ENCODE measurements at regions not wholly inside any gene's neighbourhood (a gene's known extent, or its start where the extent isn't known, plus 50 kb on each side); places are given as distances from the start of the nearest gene placed in this dataset.
"Not testable (repeated sequence)": the region's sequence is repeated elsewhere in the genome, so short reads cannot be mapped to it uniquely, and the experiment has no call there.

DNA sequence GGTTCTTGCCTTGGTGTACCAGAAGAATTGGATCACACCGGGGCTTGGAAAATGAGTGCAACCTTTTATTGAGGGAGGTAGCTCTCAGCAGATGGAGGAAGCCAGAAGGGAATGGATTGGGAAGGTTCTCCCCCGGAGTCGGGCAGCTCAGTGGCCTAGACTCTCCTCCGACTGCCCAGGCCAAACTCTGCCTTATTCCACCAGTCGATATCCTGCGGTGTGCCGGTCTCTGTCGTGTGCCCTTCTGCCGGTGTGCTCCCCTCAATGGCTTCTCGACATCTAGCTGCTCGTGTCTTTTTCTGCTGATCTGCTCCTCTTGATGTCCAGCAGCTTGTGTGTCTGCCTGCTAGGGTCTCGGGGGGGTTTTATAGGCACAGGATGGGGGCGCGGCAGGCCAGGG lies 87.4 kb upstream of the CCL21 start:
- no peak overlapping the region for H2AFZ ChIP-seq (ENCODE audit: low read length, unreplicated experiment)

DNA sequence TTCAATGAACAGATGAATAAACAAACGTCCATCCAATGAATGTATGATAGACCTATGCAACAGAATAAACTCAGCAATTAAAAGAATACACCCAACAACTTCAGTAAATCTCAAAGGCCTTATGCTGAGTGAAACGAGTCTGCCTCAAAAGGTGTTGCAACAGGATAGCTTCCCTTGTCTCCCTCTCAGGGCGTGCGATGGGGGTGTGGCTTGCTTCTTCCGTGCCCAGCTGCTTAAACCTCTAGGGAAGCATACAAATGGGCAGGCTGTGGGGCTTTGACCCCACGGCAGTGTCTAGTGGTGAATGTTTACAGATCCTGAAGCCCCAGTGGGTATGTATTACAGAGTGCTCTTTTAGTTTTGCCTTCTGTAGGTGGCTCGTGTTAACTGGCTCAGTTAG lies 87.0 kb upstream of the CCL21 start:
- Histone ChIP-seq H3K27me3 (ENCODE audit: insufficient read depth, low read length) (peaks cover 80% of the 10 kb centered on the region), H3K27ac (ENCODE audit: low read depth, low read length) (no peak overlapping the region), H2AFZ (ENCODE audit: low read length, unreplicated experiment) (no peak overlapping the region), H3K4me3 (ENCODE audit: low read depth, low read length) (no peak overlapping the region), H3K36me3 (ENCODE audit: insufficient read depth, low read length) (no peaks in the 10 kb centered on the region), H3K79me2 (ENCODE audit: control insufficient read depth, insufficient read depth, low read length, unreplicated experiment) (no peaks in the 10 kb centered on the region), H3K4me1 (ENCODE audit: control insufficient read depth, insufficient read depth, low read length, unreplicated experiment) (no peaks in the 10 kb centered on the region)

More for the DNA sequence above, 87.4 kb upstream of the CCL21 start:
- H3K4me1 ChIP-seq (ENCODE audit: control insufficient read depth, insufficient read depth, low read length, unreplicated experiment), result no peaks in the 10 kb centered on the region
- H3K27ac ChIP-seq (ENCODE audit: low read depth, low read length), result no peak overlapping the region
- H3K36me3 ChIP-seq (ENCODE audit: insufficient read depth, low read length), result no peaks in the 10 kb centered on the region
- no peak overlapping the region for H3K4me3 ChIP-seq (ENCODE audit: low read depth, low read length)
- no peaks in the 10 kb centered on the region for H3K79me2 ChIP-seq (ENCODE audit: control insufficient read depth, insufficient read depth, low read length, unreplicated experiment)
- peaks cover 80% of the 10 kb centered on the region for H3K27me3 ChIP-seq (ENCODE audit: insufficient read depth, low read length)

DNA sequence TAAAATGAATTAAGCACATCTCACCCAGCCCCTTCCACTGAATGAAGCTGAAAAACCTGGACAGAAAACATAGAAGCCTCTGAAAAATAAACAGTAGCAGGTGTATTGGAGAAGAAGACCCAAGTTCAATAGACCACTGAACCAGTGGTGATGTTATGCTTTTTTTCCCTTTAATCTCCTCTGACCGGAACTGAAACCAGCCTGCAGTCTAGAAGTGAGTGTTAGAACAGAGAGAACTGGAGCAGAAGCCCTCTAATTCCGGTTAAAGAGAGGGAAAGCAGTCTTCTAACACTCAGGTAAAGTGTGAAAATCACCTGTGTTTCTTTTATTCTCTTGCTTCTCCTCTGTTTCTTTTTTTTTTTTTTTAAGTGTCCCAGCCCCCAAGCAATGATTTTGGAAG lies 83.5 kb upstream of the CCL21 start:
- H3K27ac ChIP-seq (ENCODE audit: low read depth, low read length), result no peak overlapping the region
- H3K79me2 ChIP-seq (ENCODE audit: control insufficient read depth, insufficient read depth, low read length, unreplicated experiment), result no peaks in the 10 kb centered on the region

DNA sequence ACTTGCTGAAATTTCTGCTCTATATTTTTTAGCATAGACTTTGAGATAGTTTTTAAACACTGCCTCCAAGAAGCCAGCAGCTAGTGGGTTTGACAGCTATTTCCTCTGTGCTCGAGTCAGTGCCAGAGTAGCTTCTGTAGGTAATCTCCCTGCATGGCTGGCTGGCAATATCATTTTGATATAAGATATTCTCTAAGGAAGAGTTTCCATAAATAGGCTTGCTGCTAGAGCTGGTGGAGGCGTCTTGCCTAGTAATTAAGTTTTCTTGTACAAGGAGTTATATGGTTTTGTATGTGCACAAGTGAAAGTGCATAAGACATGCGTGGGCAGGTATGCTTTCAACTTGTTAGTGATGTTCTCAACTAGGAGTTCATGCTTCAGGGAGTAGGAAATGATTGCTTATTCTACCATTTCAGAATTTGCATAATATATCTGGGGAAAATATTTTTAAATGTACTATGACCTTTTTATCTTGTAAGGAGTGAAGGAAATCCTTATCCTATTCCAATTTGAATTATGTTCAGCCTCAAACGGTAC lies 74.1 kb upstream of the CCL21 start:
- Histone ChIP-seq H3K36me3 (ENCODE audit: insufficient read depth, low read length) (no peaks in the 10 kb centered on the region), H3K27ac (ENCODE audit: low read depth, low read length) (no peak overlapping the region), H3K79me2 (ENCODE audit: control insufficient read depth, insufficient read depth, low read length, unreplicated experiment) (no peaks in the 10 kb centered on the region), H2AFZ (ENCODE audit: low read length, unreplicated experiment) (no peak overlapping the region), H3K27me3 (ENCODE audit: insufficient read depth, low read length) (peaks cover 83% of the 10 kb centered on the region), H3K4me3 (ENCODE audit: low read depth, low read length) (no peak overlapping the region), H3K4me1 (ENCODE audit: control insufficient read depth, insufficient read depth, low read length, unreplicated experiment) (no peaks in the 10 kb centered on the region)

More for the DNA sequence above, 83.5 kb upstream of the CCL21 start:
- Histone ChIP-seq H3K4me1 (ENCODE audit: control insufficient read depth, insufficient read depth, low read length, unreplicated experiment) (no peaks in the 10 kb centered on the region), H3K36me3 (ENCODE audit: insufficient read depth, low read length) (no peaks in the 10 kb centered on the region), H3K27me3 (ENCODE audit: insufficient read depth, low read length) (peaks cover 90% of the 10 kb centered on the region), H2AFZ (ENCODE audit: low read length, unreplicated experiment) (no peak overlapping the region), H3K4me3 (ENCODE audit: low read depth, low read length) (no peak overlapping the region)

DNA sequence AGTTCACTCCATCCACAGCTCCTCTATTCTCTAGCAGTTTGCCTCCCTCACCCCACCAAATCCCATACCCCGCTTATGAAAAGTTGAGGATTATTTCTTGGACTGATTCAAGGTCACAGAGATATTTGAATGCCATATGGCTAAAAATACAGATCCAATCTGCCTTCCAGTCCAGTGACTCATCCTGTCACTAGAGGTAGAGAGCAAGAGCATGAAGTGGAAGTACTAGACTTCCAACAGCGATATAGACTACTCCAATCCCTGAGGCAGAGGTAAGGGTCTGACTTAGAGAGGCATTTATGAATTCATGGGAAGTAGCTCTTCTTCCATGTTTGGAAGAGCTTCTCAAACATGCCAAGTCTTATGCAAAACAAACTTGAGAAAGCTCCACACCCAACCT lies 72.4 kb upstream of the CCL21 start:
- Histone ChIP-seq H3K27ac (ENCODE audit: low read depth, low read length) (no peak overlapping the region), H3K4me1 (ENCODE audit: control insufficient read depth, insufficient read depth, low read length, unreplicated experiment) (no peaks in the 10 kb centered on the region), H3K4me3 (ENCODE audit: low read depth, low read length) (no peak overlapping the region), H3K79me2 (ENCODE audit: control insufficient read depth, insufficient read depth, low read length, unreplicated experiment) (no peaks in the 10 kb centered on the region), H2AFZ (ENCODE audit: low read length, unreplicated experiment) (no peak overlapping the region), H3K36me3 (ENCODE audit: insufficient read depth, low read length) (no peaks in the 10 kb centered on the region), H3K27me3 (ENCODE audit: insufficient read depth, low read length) (peaks cover 90% of the 10 kb centered on the region)

DNA sequence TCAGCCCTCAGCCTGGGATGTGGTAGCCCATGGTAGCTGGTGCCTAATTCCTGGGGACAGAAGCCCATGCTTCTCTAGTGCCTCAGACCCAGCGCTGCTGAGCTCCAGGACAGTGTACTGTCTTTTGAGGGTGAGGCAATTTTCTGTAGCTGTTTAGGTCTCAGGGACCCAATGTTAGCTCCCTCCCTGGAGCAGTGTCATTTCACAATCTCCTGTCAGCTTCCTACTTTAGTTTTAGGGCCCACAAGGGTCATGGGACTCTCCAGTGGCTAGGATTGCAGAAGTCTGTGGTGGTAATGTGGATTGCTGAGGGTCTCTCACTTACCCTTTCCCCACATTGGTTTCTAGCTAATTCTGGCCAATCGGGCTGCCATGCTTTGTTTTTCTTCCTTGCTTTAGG lies 67.7 kb upstream of the CCL21 start:
- H3K27ac ChIP-seq (ENCODE audit: low read depth, low read length), result no peak overlapping the region
- no peaks in the 10 kb centered on the region for H3K36me3 ChIP-seq (ENCODE audit: insufficient read depth, low read length)
- no peaks in the 10 kb centered on the region for H3K4me1 ChIP-seq (ENCODE audit: control insufficient read depth, insufficient read depth, low read length, unreplicated experiment)
- H3K27me3 ChIP-seq (ENCODE audit: insufficient read depth, low read length), result peaks cover 76% of the 10 kb centered on the region
- H3K79me2 ChIP-seq (ENCODE audit: control insufficient read depth, insufficient read depth, low read length, unreplicated experiment), result no peaks in the 10 kb centered on the region
- no peak overlapping the region for H3K4me3 ChIP-seq (ENCODE audit: low read depth, low read length)
- H2AFZ ChIP-seq (ENCODE audit: low read length, unreplicated experiment), result no peak overlapping the region

DNA sequence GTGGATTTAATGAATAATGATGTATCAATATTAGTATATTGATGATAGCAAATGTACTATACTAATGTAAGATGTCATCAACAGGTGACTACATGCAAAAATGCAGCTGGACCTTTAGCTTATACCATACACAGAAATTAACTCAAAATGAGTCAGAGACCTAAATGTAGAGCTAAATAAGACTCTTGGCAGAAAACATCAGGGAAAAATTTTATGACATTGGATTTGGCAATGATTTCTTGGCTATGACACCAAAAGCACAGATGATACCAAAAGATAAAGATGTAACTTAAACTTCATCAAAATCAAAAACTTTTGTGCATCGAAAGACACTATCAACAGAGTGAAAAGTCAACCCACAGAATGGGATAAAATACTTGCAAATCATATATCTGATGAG lies 64.0 kb upstream of the CCL21 start:
- Histone ChIP-seq H3K79me2 (ENCODE audit: control insufficient read depth, insufficient read depth, low read length, unreplicated experiment) (no peaks in the 10 kb centered on the region), H3K36me3 (ENCODE audit: insufficient read depth, low read length) (no peaks in the 10 kb centered on the region), H3K4me1 (ENCODE audit: control insufficient read depth, insufficient read depth, low read length, unreplicated experiment) (no peaks in the 10 kb centered on the region), H3K27me3 (ENCODE audit: insufficient read depth, low read length) (peaks cover 80% of the 10 kb centered on the region), H2AFZ (ENCODE audit: low read length, unreplicated experiment) (no peak overlapping the region), H3K27ac (ENCODE audit: low read depth, low read length) (no peak overlapping the region), H3K4me3 (ENCODE audit: low read depth, low read length) (no peak overlapping the region)

DNA sequence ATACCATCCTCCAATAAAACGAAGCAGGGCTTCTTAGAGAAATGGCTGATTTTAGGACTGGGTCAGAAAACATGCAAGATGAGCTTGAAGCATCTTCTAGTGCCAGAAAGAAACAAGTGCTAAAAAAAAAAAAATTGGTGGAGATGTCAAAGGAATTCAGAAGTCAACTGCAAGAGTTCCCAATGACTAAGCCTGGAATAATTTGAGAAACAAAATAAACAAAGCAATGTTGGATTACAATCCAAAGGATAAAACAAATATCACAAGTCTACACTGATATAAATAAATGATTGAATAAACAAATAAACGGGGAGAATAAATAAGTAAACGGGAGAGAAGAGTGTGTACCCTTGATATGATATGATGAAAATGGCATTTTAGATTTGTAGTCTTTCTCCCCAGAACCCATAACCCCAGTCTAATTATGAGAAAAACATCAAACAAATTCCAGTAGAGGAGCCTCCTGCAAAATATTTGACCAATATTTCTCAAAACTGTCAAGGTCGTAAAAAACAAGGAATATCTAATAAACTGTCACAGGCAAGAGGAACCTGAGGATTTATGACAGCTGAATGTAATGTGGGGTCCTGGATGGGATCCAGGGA lies 63.5 kb upstream of the CCL21 start:
- H3K4me3 ChIP-seq (ENCODE audit: low read depth, low read length), result no peak overlapping the region
- H3K27ac ChIP-seq (ENCODE audit: low read depth, low read length), result no peak overlapping the region
- peaks cover 75% of the 10 kb centered on the region for H3K27me3 ChIP-seq (ENCODE audit: insufficient read depth, low read length)
- no peak overlapping the region for H2AFZ ChIP-seq (ENCODE audit: low read length, unreplicated experiment)
- H3K4me1 ChIP-seq (ENCODE audit: control insufficient read depth, insufficient read depth, low read length, unreplicated experiment), result no peaks in the 10 kb centered on the region
- H3K36me3 ChIP-seq (ENCODE audit: insufficient read depth, low read length), result no peaks in the 10 kb centered on the region
- H3K79me2 ChIP-seq (ENCODE audit: control insufficient read depth, insufficient read depth, low read length, unreplicated experiment), result no peaks in the 10 kb centered on the region

DNA sequence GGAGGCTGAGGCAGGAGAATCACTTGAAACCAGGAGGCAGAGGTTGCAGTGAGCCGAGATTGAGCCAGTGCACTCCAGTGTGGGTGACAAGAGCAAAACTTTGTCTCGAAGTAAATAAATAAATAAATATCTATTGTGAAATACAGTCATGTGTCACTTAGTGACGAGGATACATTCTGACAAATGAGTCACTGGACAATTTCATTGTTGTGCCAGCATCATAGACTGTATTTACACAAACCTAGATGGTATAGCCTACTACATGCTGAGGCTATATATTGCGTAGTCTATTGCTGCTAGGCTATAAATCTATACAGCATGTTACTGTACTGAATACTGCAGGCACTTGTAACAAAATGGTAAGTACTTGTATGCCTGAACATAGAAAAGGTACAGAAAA lies 61.1 kb upstream of the CCL21 start:
- H3K79me2 ChIP-seq (ENCODE audit: control insufficient read depth, insufficient read depth, low read length, unreplicated experiment), result no peaks in the 10 kb centered on the region
- no peak overlapping the region for H2AFZ ChIP-seq (ENCODE audit: low read length, unreplicated experiment)
- H3K36me3 ChIP-seq (ENCODE audit: insufficient read depth, low read length), result no peaks in the 10 kb centered on the region
- H3K4me1 ChIP-seq (ENCODE audit: control insufficient read depth, insufficient read depth, low read length, unreplicated experiment), result no peaks in the 10 kb centered on the region
- H3K27ac ChIP-seq (ENCODE audit: low read depth, low read length), result no peak overlapping the region
- H3K27me3 ChIP-seq (ENCODE audit: insufficient read depth, low read length), result peaks cover 64% of the 10 kb centered on the region
- H3K4me3 ChIP-seq (ENCODE audit: low read depth, low read length), result no peak overlapping the region

DNA sequence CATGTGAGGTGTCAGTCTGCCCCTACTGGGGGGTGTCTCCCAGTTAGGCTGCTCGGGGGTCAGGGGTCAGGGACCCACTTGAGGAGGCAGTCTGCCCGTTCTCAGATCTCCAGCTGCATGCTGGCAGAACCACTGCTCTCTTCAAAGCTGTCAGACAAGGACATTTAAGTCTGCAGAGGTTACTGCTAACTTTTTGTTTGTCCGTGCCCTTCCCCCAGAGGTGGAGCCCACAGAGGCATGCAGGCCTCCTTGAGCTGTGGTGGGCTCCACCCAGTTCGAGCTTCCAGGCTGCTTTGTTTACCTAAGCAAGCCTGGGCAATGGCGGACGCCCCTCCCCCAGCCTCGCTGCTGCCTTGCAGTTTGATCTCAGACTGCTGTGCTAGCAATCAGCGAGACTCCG lies 57.2 kb upstream of the CCL21 start:
- not testable (repeated sequence) for H2AFZ ChIP-seq (ENCODE audit: low read length, unreplicated experiment); H3K79me2 ChIP-seq (ENCODE audit: control insufficient read depth, insufficient read depth, low read length, unreplicated experiment); H3K4me3 ChIP-seq (ENCODE audit: low read depth, low read length); H3K27ac ChIP-seq (ENCODE audit: low read depth, low read length); H3K36me3 ChIP-seq (ENCODE audit: insufficient read depth, low read length); H3K4me1 ChIP-seq (ENCODE audit: control insufficient read depth, insufficient read depth, low read length, unreplicated experiment)
- peaks cover 35% of the 10 kb centered on the region for H3K27me3 ChIP-seq (ENCODE audit: insufficient read depth, low read length)

DNA sequence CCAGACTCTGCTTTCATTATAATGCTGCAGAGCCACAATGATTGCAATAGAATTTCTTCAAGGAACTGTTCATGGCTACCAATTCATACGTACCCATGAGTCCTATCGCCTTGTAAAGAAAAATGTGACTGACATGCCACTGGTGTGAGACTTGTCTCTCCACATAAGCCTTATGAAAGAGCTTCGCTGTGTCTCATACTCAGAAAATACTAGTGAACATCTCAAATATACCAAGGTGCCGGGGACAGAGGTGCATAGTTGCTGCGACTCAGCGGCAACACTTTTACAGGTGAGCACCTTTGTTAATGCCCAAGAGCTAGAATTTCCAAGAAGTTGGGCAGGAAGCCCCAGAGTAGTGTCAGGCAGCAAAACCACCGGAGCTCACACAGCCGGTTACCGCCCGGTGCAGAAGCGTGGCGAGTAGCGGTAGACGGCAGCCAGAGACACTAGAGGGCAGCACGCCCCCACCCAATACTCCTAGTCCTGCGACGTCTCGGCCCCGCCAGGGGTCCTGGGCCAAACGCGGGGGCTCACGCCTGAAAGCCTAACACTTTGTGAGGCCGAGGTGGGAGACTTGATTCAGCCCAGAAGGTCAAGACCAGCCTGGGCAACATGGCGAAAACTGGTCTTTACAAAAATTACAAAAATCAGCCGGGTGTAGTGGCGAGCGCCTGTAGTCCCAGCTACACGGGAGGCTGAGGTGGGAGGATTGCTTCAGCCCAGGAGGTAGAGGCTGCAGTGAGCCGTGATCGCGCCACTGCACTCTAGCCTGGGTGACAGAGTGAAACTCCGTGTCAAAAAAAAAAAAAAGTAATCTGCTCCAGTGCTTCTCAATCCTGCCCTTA lies 50.5 kb upstream of the CCL21 start:
- H2AFZ ChIP-seq (ENCODE audit: low read length, unreplicated experiment); H3K4me1 ChIP-seq (ENCODE audit: control insufficient read depth, insufficient read depth, low read length, unreplicated experiment): not testable (repeated sequence)

More for the DNA sequence above, 50.5 kb upstream of the CCL21 start:
- not testable (repeated sequence) for H3K27ac ChIP-seq (ENCODE audit: low read depth, low read length); H3K36me3 ChIP-seq (ENCODE audit: insufficient read depth, low read length); H3K79me2 ChIP-seq (ENCODE audit: control insufficient read depth, insufficient read depth, low read length, unreplicated experiment); H3K4me3 ChIP-seq (ENCODE audit: low read depth, low read length)
- H3K27me3 ChIP-seq (ENCODE audit: insufficient read depth, low read length), result peaks cover 30% of the 10 kb centered on the region
